IPS-NIHi11 (cell line): ENCODE measurements at regions not wholly inside any gene's neighbourhood (a gene's known extent, or its start where the extent isn't known, plus 50 kb on each side); places are given as distances from the start of the nearest gene placed in this dataset.
A peak's percentile ranks its signal among the peaks of the same experiment; 100 is the strongest.

ENCODE experiments used
- DNase-seq: peaks from one replicate; pipeline ENCODE4 v3.0.0; 2012; ENCODE audit warnings: mixed read lengths, low spot score

- DNase-seq: no peak
These were observed 445.6 kb upstream of the CELF4 start for GRCh38 chr18:38010971-38011857.

GRCh38 chr18:38010037-38010436 lies 444.4 kb upstream of the CELF4 start:
- DNase-seq: no peak

DNA sequence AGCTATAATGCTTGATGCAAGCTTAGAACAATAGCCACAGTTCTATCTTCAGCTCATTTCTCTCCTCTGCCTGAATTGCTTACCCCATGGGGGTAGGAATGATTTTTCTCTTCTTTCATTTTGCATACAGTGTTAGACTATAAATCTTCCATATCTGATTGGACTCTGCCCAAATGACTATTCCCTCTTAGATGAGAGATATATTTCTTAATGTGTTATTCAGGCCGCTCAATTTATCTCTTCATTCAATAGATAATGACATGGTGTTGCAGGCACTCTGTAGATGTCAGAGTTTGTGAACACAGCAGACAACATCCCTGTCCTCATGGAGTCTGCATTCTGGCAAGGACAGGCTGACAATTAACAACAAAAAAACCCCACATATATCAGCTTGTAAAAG lies 443.7 kb upstream of the CELF4 start:
- no peak for DNase-seq

GRCh38 chr18:38007676-38008330 lies 442.2 kb upstream of the CELF4 start:
- DNase-seq: no peak

GRCh38 chr18:38007026-38007425 lies 441.4 kb upstream of the CELF4 start:
- DNase-seq: no peak

DNA sequence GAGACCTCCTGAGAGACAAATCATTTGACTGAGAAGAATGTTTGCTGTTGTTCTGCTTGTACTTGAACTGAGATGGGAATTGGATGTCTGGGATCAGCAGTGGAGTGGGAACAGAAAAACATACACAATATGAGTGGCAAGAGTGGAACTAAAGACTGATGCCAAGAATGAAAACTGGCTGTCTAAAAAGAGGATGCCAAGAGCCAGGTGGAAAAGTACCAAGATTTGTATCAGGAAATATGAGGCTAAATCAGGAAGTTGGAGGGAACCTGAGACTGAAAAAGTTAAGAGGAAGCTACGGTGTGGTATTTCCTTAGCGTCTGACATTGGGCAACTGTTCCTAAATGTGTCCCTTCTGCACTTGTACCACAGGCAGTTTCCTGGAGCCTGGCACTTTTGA lies 440.9 kb upstream of the CELF4 start:
- no peak for DNase-seq

- DNase-seq: no peak
These were observed 432.1 kb upstream of the CELF4 start for GRCh38 chr18:37997695-37998094.

DNA sequence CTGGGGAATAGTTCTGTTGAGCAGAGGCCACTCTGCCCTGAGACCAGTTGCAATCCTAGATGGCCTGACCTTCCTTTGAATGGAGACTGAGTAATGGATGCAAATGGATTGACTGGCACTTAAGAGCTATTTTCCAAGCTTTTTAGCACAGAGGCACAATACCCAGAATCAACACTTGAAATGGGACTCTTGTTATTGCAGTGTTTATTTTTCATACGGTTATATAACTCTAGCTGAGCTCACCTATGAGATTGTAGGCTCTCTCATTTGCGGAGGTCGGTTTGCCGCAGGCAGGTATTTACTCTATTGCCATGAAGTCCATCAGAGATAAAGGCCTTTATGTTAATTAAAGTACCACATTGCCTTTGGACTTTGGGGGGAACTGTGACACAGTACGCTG lies 422.3 kb upstream of the CELF4 start:
- DNase-seq: no peak

- no peak for DNase-seq
These were observed 421.1 kb upstream of the CELF4 start for GRCh38 chr18:37986665-37987064.

- DNase-seq: peak; percentile 50
These were observed 419.5 kb upstream of the CELF4 start for GRCh38 chr18:37985126-37985525.

DNA sequence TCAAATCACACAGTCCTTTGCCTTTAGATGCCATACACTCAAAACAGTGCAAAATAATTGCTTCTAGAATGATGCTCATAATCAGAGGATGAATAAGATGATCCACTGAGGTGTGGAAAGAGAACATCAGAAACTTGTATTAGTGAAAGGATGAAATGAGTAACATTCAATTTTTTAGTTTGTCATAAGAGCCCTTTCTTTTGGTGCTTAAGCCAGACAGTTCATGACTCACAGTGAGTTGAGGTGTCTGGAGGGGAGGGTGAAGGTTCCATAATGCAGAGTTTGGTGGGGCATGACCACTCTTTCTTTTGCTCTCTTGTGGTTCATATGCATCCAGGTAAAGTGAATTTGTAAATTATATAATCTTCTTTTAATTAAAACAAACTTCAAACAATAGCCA lies 415.0 kb upstream of the CELF4 start:
- DNase-seq: no peak

GRCh38 chr18:37975446-37975845 lies 409.8 kb upstream of the CELF4 start:
- no peak for DNase-seq

- no peak for DNase-seq
These were observed 401.7 kb upstream of the CELF4 start for GRCh38 chr18:37967261-37967660.

- no peak for DNase-seq
These were observed 400.0 kb upstream of the CELF4 start for GRCh38 chr18:37965572-37965970.

DNA sequence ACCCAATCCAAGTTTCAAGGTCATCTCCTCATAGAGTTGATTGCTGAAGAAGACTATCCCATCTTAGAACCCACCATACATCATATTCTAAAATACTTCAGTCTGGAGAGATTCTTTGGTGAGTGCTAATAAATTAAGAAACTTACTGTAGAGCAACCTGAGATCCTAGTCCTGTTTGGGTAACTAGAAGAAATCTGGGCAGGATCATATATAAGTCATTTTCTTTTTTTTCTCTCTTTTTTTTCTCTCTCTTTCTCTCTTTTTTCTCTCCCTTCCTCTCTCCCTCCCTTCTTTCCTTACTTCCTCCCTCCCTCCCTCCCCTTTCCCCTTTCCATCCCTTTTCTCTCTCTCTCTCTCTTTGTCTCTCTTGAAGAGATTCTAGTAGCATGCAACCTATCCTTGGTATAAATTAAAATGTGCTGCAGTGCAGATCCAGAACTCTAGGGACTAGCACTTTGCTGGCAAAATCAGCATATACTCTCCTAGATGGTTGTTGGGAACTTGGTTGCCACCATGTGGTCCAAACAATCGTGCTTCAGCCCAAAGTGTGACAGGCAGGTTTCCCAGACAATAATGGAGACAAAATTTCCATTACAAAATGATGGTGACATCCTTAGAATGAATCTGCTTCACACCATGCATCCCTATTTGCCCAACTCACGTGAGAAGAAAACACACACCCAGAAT lies 399.4 kb upstream of the CELF4 start:
- DNase-seq: no peak

DNA sequence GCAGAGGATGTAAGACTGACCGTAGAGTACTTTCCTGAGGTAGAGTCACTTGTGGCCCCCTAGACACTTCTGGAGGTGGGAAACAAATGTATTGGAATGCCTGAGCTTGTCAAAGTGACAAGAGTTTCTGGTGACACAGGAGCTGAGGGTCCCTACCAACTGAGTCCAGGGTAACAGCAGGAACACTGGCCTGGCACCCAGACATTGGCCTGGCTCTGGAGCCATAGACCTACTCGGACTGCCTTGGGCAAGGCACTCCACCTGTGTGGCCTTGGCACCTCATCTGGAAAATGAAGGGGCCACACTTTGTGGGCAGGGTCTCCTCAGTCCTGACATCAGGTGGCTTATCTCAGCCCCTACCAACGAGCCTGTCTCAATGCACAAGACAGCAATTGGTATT lies 398.2 kb upstream of the CELF4 start:
- no peak for DNase-seq

- DNase-seq: no peak
These were observed 396.8 kb upstream of the CELF4 start for GRCh38 chr18:37962316-37962966.

GRCh38 chr18:37958499-37958898 lies 392.9 kb upstream of the CELF4 start:
- DNase-seq: no peak

DNA sequence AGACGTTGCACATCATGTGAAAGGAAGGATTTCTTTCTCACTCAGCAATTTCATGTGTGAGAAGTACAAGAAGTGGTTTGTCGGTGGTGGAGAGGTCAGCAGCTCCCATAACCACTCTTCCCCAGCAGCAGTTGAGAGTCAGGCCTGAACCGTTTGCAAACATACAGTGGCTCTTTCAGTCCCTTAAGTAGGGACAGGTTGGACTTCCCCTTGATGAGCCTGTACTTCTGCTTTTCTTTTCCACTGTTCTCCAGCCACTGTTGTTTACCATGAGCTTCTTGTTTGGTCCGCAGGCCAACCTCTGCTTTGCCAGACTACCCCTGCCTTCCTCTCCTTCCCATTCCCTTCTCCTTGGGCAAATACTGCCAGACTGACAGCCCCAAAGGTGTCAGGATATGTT lies 391.3 kb upstream of the CELF4 start:
- no peak for DNase-seq

DNA sequence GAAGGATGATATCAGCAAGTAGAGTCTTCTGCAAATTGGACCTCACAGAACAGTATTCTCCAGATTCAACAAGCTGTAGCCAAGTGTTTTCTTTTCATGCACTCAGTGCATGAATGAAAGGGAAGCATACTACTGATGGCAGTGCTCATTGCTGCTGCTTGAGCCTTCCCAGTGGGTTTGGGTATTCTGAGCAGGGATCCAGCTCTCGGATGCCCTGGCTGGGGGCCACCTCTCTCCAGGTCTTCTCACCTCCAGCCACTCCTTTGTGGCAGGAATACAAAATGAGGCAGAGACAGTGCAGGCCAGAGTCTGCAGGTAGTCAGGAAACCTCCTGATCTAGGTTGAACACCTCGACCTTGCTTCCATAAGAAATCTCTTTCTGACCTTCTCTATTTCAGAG lies 390.4 kb upstream of the CELF4 start:
- DNase-seq: no peak

DNA sequence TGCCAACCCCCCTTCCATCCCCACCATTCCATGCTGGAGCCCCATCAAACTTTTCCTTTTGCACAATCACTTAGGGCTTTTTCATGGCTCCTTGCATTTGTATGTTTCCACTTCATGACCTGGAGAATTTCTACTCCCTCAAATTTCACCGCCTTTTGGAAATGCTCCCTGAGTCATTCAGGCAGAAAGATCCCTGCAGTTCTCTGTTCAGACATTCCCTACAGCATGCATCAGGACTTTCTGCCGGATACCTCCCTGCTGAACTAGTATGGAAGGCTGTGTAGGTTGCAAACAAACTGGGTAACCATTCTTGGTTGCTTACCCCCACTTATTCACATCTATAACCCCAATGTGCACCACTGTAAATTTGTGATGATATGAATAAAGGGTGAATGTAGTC lies 389.6 kb upstream of the CELF4 start:
- no peak for DNase-seq

GRCh38 chr18:37953876-37954275 lies 388.3 kb upstream of the CELF4 start:
- no peak for DNase-seq

GRCh38 chr18:37948471-37948870 lies 382.9 kb upstream of the CELF4 start:
- DNase-seq: no peak
